RPMI7951 (cell line): ENCODE measurements at regions not wholly inside any gene's neighbourhood (a gene's known extent, or its start where the extent isn't known, plus 50 kb on each side); places are given as distances from the start of the nearest gene placed in this dataset.
"Not testable (repeated sequence)": the region's sequence is repeated elsewhere in the genome, so short reads cannot be mapped to it uniquely, and the experiment has no call there.

Experiments used
- DNase-seq: peaks from one replicate; pipeline ENCODE4 v3.0.0-alpha.2; 2012; ENCODE audit warnings: low read depth

DNA sequence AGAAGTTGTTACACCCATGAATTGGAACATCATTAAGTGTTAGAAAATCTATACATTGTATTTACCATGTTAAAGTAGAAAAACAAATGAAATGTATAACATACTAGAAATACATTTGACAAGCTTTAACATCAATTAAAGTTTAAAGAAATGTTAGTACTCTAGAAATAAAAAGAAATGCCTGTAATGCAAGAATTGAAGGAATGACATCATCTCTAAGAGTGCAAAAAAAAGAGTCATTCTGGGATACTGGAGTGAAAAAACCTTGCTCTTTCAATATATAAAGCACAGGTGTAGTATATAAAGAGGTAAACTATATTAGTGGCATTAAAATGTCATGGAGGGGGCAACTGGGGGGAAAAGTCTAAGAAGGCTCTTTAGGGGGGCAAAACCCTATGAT is 210.8 kb upstream of the PLD5 start:
- no peak for DNase-seq

DNA sequence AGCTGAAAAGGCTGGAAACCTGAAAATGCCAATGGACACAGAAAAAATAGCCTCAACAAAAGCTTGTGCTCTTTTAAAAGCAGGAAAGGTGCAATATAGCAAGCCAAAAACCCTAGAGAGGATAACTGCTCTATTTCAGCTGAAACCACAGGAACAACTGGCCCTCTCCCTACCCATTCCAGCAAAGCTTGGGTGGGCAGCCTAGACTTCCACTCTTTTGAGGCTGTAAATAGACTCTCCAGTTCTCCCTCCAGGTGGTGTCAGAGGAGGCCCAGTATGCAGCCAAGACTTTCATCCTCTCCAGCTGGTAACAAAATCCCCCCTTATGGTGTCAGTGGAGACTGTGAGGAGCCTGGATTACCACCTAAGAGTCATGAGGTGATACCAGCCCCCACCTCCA is 206.9 kb upstream of the PLD5 start:
- no peak for DNase-seq

DNA sequence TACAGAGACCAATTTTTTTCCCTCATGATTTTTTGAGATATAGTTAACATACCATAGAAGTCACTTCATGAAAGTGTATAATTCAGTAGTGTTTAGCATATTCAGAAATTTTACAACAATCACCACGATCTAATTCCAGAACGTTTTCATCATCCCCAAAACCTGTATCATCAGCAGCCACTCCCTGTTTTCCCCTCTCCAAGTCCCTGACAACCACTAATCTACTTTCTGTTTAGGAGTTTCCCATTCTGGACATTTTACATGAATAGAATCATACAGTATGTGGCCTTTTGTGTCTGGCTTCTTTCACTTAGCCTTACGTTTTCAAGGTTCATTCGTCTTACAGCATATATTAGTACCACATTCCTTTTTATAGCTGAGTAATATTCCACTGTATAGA is 204.2 kb upstream of the PLD5 start:
- no peak for DNase-seq

DNA sequence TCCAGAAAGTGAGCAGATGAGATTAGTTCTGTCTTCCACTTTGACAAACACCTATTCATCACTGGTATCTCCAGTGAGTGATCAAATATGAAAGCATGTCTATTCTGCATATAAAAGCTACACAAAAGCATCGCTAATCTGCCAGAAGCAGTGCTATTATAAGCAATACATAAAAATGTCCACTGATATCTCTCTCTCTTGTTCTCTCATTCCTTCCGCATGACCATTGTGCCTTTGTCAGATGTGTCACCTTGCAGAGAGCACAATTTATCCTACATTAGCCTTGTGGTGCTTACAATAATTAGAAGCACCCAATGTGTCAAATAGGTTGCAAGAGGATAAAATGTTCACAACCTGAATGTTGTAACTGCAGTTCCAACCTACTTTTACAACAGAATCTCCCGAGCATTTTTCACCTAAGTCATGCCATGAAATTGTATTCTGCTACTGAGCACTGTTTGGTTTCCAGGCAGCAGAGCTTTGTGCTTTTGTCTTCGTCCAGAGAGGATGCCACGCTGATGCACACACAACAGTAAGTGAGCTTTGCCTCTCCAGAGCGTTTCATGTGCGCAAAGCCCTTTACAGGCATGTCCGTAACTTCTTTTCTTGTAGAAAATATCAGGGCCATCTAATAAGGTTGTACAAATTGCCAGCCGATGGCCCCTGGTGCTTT is 198.7 kb upstream of the PLD5 start:
- no peak for DNase-seq

DNA sequence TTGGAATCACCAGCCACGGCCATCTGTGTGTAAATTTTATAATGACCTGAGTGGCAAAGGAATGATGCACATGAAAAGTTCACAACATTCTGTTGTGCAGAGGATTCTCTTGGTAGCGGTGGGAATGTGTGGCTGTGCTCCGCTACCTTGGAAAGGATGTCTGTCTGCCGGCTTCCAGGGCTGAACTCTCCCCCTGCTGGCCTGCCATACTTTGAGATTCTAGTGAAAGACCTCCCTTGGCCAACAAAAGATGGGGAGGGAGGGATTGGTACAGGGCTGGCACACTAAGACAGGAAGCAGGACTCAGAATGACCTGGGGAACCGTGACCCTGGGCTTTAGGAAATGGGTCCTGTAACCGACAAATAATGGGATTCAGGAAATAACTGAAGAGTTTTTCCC is 194.5 kb upstream of the PLD5 start:
- DNase-seq = no peak

DNA sequence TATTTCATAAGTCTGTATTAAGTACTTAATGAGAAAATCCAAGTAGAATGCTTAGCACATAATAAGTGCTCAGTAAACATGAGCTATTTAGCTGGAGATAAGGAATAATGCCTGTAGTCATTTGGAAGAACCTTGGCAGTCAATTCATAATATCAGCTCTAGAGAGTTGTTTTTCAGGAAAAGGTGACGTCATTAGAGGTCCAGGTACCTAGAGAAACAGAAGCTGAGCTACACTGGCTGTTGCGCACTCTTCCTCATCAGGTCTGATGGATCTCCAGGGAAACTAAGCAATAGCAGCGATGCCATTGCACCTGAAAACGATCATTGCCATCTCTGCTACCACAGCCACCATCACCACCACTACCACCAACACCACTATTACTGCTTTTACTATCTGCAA is 187.8 kb upstream of the PLD5 start:
- DNase-seq = no peak

DNA sequence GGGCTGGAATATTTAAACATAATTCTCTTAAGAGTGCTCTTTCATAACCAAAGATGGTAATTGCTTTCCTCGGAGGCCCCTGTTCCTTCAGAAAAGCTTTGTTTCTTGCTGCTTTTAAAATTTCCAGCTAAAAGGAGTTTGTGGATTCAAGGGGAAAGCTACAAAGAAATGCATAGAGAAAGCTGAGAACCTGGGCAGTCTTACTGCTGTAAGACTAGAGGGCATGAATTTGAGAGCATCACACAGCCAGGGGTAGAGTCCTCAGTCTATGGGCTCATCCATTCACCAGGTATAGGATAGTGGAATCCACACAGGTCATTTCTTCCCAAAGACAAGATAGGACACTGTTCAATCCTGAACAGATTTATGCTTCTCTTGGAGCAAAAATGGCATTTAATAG is 186.3 kb upstream of the PLD5 start:
- DNase-seq = no peak

DNA sequence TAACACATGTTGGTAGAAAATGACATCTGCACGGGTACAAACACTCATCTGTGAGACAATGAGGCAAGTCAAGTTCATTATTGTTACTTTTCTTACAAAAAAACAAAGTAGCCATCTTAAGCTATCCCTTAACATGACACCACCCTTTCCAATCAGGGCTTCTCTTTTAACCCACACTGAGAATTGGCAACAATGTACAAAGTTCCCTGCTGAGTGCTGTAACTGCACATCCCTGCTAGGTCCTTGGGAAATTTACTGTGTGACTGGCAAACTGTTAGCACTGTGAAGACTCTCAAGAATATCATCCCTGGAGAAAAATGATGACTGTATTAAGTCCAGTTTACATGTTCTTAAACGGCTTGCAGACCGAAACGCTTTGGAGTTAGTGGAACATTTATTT is 185.8 kb upstream of the PLD5 start:
- DNase-seq = no peak

DNA sequence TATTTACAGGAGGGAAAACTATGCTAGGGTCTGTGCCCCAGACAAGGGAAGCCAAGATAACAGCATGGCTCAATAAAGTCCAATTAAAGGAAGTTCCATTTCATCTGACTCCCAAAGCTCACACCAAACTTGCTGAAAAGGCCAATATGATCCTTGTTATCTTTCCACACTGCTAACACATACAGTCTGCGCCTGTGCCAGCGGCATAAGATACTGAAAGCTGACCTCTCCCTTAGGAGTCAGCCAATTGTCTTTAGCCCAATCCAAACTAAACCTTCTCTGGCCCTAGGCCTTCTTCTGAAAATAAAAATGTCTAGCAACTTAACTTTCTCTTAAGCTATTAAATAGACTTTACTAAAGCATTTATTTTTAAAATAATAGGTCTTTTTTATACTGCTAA is 179.0 kb upstream of the PLD5 start:
- DNase-seq = no peak

DNA sequence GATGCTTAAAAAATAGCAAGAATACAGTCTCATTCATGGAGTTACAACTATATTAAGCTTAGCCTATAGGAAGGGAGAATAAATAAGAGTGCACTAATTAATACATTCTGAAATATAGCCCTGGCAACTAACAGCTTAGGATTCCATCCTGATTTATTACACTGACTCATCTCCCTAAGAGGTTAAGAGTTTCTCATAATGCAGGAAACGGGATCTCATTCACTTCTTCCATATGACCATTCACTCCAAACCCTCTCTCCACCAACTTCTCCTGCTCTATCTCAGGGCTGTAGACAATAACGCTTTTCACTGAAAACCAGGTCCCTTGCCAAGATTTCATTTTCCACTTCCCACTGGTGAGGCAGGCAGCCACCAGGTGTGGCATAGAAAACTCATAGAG is 168.5 kb upstream of the PLD5 start:
- DNase-seq = no peak

DNA sequence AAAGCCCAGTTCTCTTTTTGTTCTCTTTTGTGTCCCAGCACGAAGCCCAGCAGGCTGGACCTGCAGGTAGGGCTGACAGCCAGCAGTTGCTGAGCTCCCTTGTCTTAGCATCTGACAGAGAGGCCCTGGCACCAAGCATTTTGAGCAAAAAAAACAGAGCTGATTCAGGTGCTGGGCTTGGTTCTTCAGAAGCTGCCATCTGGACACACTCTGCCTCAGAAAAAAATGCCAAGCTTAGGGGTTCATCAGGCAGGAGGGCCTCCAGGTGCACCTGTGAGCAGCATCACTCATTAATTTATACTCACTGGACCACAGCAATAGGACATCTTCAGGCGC is 167.1 kb upstream of the PLD5 start:
- no peak for DNase-seq

DNA sequence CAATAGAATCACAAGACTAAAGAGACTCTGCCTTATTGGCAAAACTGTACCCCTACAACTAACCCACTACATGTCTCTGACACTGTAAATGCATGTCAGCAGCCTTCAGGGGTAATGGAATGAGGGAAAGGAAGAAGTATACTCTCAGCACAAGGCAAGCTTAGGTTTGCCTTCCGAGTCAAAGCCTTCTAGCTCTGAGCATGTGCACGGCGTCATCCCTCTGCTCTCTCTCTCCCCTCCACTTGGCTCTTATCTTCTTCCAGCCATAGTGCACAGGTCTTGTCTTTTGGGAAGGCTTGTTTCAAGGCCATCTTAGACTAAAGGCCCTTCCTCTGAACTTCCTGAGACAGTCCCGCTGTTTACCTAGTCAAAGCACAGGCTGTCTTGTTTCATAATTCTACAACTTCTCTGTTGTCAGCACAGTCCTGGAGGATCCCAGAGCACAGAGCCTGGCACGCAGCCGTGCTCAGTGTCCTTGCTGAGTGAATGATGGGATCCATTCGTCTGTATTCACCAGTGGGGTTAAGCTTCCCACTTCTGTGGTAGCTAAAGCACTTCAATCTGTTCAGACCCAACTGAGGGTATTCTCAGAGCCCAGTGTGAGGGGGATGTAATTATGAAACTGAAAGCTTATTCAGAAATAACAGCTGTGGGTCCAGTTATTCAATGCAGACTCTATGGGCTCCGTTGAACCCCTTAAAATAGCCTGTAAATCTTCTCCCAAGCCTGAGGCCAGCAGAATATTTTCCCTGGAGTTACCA is 166.5 kb upstream of the PLD5 start:
- DNase-seq = no peak

DNA sequence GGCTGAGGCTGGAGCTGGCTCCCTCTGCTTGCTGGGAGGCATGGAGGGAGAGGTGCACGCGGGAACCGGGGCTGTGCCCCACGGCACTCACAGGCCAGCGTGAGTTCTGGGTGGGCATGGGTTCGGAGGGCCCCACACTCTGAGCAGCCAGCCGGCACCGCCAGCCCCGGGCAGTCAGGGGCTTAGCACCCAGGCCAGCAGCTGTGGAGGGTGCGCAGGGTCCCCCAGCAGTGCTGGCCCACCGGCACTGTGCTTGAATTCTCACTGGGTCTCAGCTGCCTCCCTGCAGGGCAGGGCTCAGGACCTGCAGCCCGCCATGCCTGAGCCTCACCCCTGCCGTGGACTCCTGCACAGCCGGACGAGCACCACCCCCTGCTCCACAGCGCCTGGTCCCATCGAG is 164.9 kb upstream of the PLD5 start:
- DNase-seq = no peak

DNA sequence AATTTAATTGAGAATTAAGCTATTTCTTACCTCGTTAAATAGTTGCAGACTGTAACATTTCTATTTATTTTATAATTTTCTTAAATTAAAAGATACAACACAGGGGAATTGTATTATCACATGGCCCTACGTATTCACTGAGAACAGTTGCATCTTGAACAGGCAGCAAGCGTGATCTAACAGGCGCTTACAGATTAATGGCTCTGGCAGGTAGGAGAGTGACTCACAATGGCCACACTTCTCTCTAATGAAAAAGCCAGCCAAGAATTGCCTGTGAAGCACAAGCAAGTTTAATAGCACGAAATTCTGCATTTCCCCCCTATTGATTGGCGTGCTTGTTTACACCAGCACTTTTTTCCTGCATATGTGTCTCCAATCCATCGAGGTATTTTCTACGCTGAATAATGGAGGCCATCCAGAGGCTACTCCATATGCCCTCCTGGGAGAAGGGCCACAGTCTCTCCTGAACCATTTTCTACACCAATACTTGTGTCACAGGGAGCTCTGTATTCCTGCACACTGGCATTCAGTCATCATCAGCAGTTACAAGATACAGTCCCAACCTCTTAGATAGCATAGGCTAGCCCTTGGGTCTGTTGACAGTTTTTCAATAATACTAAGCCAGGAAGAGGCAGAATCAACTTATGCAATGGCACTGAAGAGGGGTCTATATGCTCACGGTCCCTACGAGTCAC is 150.6 kb upstream of the PLD5 start:
- DNase-seq = no peak

DNA sequence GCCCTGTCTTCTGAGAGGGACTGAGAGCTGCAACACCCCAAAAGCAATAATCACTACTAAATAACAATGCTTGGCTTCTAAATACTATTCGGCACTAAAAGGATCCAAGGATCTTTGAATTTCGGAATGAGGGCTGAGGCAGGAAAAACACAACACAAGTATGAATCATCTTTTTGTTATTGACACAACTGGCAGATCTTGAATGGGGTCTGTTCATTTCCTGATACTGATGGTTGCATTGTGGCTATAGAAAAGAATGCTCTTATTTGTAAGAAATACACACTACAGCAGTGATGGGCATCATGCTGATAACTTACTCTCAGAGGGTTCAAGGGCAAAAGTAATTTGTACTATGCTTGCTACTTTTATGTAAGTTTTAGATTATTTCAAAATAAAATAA is 149.2 kb upstream of the PLD5 start:
- DNase-seq = no peak

DNA sequence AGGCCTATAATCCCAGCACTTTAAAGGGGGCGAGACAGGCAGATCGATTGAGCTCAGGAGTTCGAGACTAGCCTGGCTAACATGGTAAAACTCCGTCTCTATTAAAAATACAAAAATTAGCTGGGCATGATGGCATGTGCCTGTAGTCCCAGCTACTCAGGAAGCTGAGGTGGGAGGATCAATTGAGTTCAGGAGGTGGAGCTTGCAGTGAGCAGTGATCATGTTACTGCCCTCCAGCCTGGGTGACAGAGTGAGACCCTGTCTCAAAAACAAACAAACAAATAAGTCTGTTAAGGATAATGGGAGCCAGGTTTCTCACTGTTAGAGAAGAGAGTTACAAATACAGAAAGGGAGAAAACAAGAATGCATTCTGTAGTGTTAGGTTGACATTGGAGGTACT is 148.7 kb upstream of the PLD5 start:
- not testable (repeated sequence) for DNase-seq

DNA sequence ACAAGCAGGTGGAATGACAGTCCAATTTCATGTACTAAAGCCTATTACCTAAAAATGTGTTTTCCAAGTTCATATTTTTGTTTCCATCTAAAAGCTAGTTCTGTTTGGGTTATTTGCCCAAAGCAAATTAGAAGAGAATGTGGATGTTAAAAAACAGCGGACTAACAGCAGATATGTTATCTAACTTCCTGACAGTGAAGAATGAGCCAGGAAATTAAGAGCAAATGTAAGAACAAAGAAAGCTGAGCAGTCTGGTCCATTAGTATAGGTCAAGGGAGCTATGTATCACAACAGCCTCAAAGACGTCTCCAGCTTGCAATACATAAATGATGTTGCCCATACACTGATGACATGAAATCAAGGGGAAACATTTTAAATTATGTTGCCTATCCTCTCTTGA is 145.5 kb upstream of the PLD5 start:
- no peak for DNase-seq

DNA sequence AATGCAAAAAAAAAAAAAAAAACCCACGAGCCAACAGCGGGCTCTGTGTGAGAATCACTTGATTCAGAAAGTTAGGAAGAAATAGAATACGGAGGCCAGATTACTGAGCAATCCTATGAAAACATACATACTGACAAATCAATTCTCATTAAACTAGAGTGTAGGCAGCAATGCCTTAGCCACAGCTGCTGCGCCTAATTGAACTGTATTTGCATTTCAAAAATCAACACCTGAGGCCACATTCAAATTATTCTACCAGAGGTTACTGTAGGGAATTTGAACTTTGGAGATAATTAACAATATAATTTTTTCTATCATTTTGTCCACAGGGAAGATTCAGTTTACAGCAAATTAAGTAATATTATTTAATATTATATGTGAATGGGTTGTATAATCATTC is 138.4 kb upstream of the PLD5 start:
- no peak for DNase-seq

DNA sequence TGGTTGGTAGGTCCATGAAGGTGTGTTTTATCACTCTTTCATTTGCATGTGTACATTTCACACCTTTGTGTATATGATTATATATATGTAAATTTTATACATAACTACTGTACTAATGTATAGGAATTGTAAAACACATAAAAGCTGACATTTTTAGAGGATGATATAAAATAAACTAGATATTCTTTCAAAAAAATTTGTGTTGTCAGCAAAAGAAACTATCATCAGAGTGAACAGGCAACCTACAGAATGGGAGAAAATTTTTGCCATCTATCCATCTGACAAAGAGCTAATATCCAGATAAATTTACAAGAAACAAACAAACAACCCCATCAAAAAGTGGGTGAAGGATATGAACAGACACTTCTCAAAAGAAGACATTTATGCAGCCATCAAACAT is 129.3 kb upstream of the PLD5 start:
- not testable (repeated sequence) for DNase-seq

DNA sequence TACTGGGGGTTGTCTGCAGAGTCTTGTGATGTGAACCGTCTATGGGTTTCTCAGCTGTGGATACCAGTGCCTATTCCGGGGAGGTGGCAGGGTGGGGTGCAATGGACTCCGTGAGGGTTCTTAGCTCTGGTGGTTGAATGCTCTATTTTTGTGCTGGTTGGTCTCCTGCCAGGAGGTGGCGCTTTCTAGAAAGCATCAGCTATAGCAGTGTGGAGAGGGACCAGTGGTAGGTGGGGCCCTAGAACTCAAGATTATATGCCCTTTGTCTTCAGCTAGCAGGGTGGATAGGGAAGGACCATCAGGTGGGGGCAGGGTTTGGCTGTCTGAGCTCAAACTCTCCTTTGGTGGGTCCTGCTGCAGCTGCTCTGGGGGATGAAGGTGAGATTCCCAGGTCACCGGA is 127.3 kb upstream of the PLD5 start:
- no peak for DNase-seq

DNA sequence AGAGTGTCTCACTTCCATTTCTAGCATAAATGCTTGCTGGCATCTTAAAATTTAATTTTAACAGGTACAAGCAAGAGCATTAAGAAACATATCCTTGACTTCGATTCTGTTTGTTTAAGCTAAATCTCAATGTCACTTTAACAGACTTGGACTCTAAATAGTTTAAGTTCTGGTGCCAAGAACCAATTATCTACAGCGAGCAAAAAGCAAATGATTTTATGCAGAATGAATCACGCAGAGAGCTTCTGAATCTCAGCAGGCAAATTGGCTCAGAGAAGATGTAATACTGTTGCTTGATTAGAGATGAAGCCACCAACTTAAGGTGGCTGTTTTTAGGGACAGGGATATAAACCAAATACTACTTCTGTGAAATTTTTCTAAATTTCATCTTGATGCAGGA is 117.0 kb upstream of the PLD5 start:
- DNase-seq = no peak

DNA sequence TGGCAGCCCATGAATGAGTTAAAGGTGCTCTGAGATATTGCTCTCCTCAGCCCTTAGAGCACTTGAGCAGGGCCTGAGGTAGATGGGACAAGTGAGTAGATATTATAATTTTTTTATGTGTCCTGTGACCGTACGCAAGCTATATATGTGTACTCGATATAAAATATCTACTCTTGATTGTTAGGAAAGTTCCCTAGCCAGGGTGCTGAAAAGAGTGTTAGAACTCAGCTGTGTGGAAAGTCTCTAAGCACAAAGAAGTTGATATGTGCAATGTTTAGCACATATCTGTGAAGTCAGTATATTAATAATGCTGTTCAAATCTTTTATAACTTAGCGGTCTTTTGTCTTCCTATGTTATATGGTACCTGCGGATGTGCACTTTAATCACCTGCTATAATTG is 114.6 kb upstream of the PLD5 start:
- no peak for DNase-seq

DNA sequence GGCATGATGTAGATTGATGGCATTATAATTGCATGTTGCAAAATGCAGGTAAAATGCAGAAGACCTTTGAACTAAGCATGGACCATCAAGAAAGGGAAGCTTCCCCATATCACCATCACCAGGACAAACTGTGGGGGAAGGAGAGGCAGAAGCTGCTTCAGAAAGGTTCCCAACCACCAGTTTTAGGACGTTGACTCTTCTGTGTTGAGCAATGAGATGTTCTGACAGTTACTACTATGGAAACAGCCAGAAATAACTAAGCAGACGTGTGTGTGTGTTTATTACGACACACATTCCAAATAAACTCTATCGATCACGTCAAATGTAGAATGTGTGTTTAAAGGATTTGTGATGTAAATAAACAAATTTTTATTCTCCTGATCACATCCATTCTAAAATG is 110.2 kb upstream of the PLD5 start:
- no peak for DNase-seq
